ENCODE measurements at regions not wholly inside any gene's neighbourhood (a gene's known extent, or its start where the extent isn't known, plus 50 kb on each side); places are given as distances from the start of the nearest gene placed in this dataset.
"Not testable (repeated sequence)": the region's sequence is repeated elsewhere in the genome, so short reads cannot be mapped to it uniquely, and the experiment has no call there.

GRCh38 chr2:8118940-8119781, 562.7 kb upstream of the ID2 start:
- DNase-seq (ENCODE audit: low read depth): no peak

GRCh38 chr2:8119782-8120505, 561.9 kb upstream of the ID2 start:
- DNase-seq (ENCODE audit: low read depth): no peak

- DNase-seq (ENCODE audit: low read depth): no peak
These were observed 561.4 kb upstream of the ID2 start for GRCh38 chr2:8120506-8120860.

GRCh38 chr2:8121022-8121825, 560.6 kb upstream of the ID2 start:
- no peak for DNase-seq (ENCODE audit: low read depth)

- DNase-seq (ENCODE audit: low read depth): no peak
These were observed 559.9 kb upstream of the ID2 start for GRCh38 chr2:8121826-8122513.

- no peak for DNase-seq (ENCODE audit: low read depth)
These were observed 559.3 kb upstream of the ID2 start for GRCh38 chr2:8122520-8122919.

- DNase-seq (ENCODE audit: low read depth): no peak
These were observed 558.4 kb upstream of the ID2 start for GRCh38 chr2:8123464-8123863.

- no peak for DNase-seq (ENCODE audit: low read depth)
These were observed 555.8 kb upstream of the ID2 start for GRCh38 chr2:8125741-8126711.

- DNase-seq (ENCODE audit: low read depth): no peak
These were observed 555.1 kb upstream of the ID2 start for GRCh38 chr2:8126783-8127182.

GRCh38 chr2:8131423-8131822, 550.4 kb upstream of the ID2 start:
- DNase-seq (ENCODE audit: low read depth): not testable (repeated sequence)

- DNase-seq (ENCODE audit: low read depth): no peak
These were observed 549.5 kb upstream of the ID2 start for GRCh38 chr2:8132351-8132831.

- DNase-seq (ENCODE audit: low read depth): no peak
These were observed 549.0 kb upstream of the ID2 start for GRCh38 chr2:8132879-8133278.

- no peak for DNase-seq (ENCODE audit: low read depth)
These were observed 548.5 kb upstream of the ID2 start for GRCh38 chr2:8133363-8133762.

GRCh38 chr2:8133913-8134472, 547.9 kb upstream of the ID2 start:
- no peak for DNase-seq (ENCODE audit: low read depth)

- no peak for DNase-seq (ENCODE audit: low read depth)
These were observed 547.4 kb upstream of the ID2 start for GRCh38 chr2:8134473-8134932.

GRCh38 chr2:8134985-8135682, 546.7 kb upstream of the ID2 start:
- no peak for DNase-seq (ENCODE audit: low read depth)

- no peak for DNase-seq (ENCODE audit: low read depth)
These were observed 544.1 kb upstream of the ID2 start for GRCh38 chr2:8137801-8138200.

- DNase-seq (ENCODE audit: low read depth): no peak
These were observed 543.3 kb upstream of the ID2 start for GRCh38 chr2:8138525-8138922.

- no peak for DNase-seq (ENCODE audit: low read depth)
These were observed 542.8 kb upstream of the ID2 start for GRCh38 chr2:8138923-8139667.

Data from activated T-helper 1 cell treated with Interleukin-2 at 50 U/mL for 16 hours (primary cell).